ENCODE measurements at regions not wholly inside any gene's neighbourhood (a gene's known extent, or its start where the extent isn't known, plus 50 kb on each side); places are given as distances from the start of the nearest gene placed in this dataset.

- TF ChIP-seq ZNF169 (tag by site-specific recombination; IDR thresholded peaks at IDR 0.05) (no peak), ZNF488 (tag by site-specific recombination; IDR thresholded peaks at IDR 0.05) (no peak)
Observed at GRCh38 chr2:191754103-191754502, 76.2 kb downstream of the NABP1 start.

All from HEK293 (cell line).